Type B pancreatic cell (in vitro differentiated cells): ENCODE measurements at regions not wholly inside any gene's neighbourhood (a gene's known extent, or its start where the extent isn't known, plus 50 kb on each side); places are given as distances from the start of the nearest gene placed in this dataset.

Experiments
- DNase-seq: peaks from one replicate; pipeline ENCODE4 v3.0.0; 2021; ENCODE audit warnings: mixed read lengths; ENCODE audit not compliant: unreplicated experiment; ENCODE audit errors: extremely low spot score
- H3K27ac Mint-ChIP-seq: 2 replicates; pipeline ENCODE4 v1.8.0; 2021; ENCODE audit warnings: mild to moderate bottlenecking, mixed read lengths
- H3K27me3 Mint-ChIP-seq: 2 replicates; pipeline ENCODE4 v1.8.0; 2021; ENCODE audit warnings: mixed read lengths
- H3K36me3 Mint-ChIP-seq: 2 replicates; pipeline ENCODE4 v1.8.0; 2021; ENCODE audit warnings: mixed read lengths
- H3K4me1 Mint-ChIP-seq: one replicate; pipeline ENCODE4 v1.8.0; 2021; ENCODE audit warnings: mixed read lengths; ENCODE audit not compliant: unreplicated experiment
- H3K4me3 Mint-ChIP-seq: 2 replicates; pipeline ENCODE4 v1.8.0; 2021; ENCODE audit warnings: mild to moderate bottlenecking, mixed read lengths
- H3K9me3 Mint-ChIP-seq: 2 replicates; pipeline ENCODE4 v1.8.0; 2021; ENCODE audit warnings: mixed read lengths
- CTCF ChIP-seq: fragments of 200-600 bp; sonication (generic); conservative IDR thresholded peaks from 2 replicates; pipeline ENCODE4 v1.5.0; 2021; ENCODE audit warnings: antibody characterized with exemption, mild to moderate bottlenecking

GRCh38 chr5:116841734-116842133 is 267.1 kb upstream of the SEMA6A start:
- Mint-ChIP-seq H3K9me3 (peaks cover 8% of the 10 kb centered on the region), H3K27me3 (no peaks in the 10 kb centered on the region), H3K36me3 (no peaks in the 10 kb centered on the region), H3K4me1 (no peaks in the 10 kb centered on the region), H3K27ac (no peak overlapping the region), H3K4me3 (no peak overlapping the region)
- no peak for DNase-seq
- no peak for TF ChIP-seq CTCF

- no peak overlapping the region for H3K27ac Mint-ChIP-seq
- no peaks in the 10 kb centered on the region for H3K27me3 Mint-ChIP-seq
- H3K36me3 Mint-ChIP-seq = no peaks in the 10 kb centered on the region
- no peak for DNase-seq
- H3K4me1 Mint-ChIP-seq = no peaks in the 10 kb centered on the region
- TF ChIP-seq CTCF = no peak
- peaks cover 4% of the 10 kb centered on the region for H3K9me3 Mint-ChIP-seq
- no peak overlapping the region for H3K4me3 Mint-ChIP-seq
Observed at GRCh38 chr5:116838011-116838536, 263.5 kb upstream of the SEMA6A start.

- Mint-ChIP-seq H3K4me3 (no peak overlapping the region), H3K36me3 (no peaks in the 10 kb centered on the region), H3K27ac (no peak overlapping the region), H3K9me3 (no peaks in the 10 kb centered on the region), H3K27me3 (no peaks in the 10 kb centered on the region), H3K4me1 (no peaks in the 10 kb centered on the region)
- no peak for DNase-seq
- no peak for TF ChIP-seq CTCF
Observed at GRCh38 chr5:116834796-116835515, 260.3 kb upstream of the SEMA6A start.

- no peaks in the 10 kb centered on the region for H3K9me3 Mint-ChIP-seq
- TF ChIP-seq CTCF = no peak
- H3K27me3 Mint-ChIP-seq = no peaks in the 10 kb centered on the region
- no peak overlapping the region for H3K27ac Mint-ChIP-seq
- H3K4me3 Mint-ChIP-seq = no peak overlapping the region
- peaks cover 4% of the 10 kb centered on the region for H3K4me1 Mint-ChIP-seq
- H3K36me3 Mint-ChIP-seq = no peaks in the 10 kb centered on the region
- DNase-seq = no peak
Observed at GRCh38 chr5:116830079-116830478, 255.5 kb upstream of the SEMA6A start.

GRCh38 chr5:116827078-116827477 is 252.5 kb upstream of the SEMA6A start:
- H3K4me1 Mint-ChIP-seq = peaks cover 4% of the 10 kb centered on the region
- DNase-seq = no peak
- H3K27me3 Mint-ChIP-seq = no peaks in the 10 kb centered on the region
- H3K27ac Mint-ChIP-seq = no peak overlapping the region
- TF ChIP-seq CTCF = no peak
- no peaks in the 10 kb centered on the region for H3K36me3 Mint-ChIP-seq
- H3K9me3 Mint-ChIP-seq = no peaks in the 10 kb centered on the region
- no peak overlapping the region for H3K4me3 Mint-ChIP-seq
